ENCODE measurements at regions not wholly inside any gene's neighbourhood (a gene's known extent, or its start where the extent isn't known, plus 50 kb on each side); places are given as distances from the start of the nearest gene placed in this dataset.

DNA sequence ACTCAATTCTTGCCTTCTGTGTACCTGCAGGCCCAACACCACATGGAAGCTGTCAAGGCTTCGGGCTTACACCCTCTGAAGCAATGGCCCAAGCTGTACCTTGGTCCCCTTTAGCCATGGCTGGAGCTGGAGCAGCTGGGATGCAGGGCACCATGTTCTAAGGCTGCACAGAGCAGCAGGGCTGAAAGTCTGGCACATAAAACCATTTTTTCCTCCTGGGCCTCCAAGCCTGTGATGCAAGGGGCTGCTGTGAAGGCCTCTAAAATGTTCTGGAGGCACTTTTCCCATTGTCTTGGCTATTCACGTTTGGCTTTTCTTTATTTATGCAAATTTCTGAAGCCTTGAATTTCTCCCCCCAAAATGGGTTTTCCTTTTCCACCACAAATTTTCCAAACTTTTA, 102.1 kb upstream of the SLC5A12 start:
- Mint-ChIP-seq H3K4me1 (ENCODE audit: low read depth) (no peaks in the 10 kb centered on the region), H3K36me3 (ENCODE audit: low read depth) (no peaks in the 10 kb centered on the region), H3K9me3 (peaks cover 59% of the 10 kb centered on the region), H3K27ac (no peak overlapping the region), H3K4me3 (no peak overlapping the region), H3K27me3 (ENCODE audit: low read depth) (no peaks in the 10 kb centered on the region)
- no peak for DNase-seq (ENCODE audit: low spot score)

DNA sequence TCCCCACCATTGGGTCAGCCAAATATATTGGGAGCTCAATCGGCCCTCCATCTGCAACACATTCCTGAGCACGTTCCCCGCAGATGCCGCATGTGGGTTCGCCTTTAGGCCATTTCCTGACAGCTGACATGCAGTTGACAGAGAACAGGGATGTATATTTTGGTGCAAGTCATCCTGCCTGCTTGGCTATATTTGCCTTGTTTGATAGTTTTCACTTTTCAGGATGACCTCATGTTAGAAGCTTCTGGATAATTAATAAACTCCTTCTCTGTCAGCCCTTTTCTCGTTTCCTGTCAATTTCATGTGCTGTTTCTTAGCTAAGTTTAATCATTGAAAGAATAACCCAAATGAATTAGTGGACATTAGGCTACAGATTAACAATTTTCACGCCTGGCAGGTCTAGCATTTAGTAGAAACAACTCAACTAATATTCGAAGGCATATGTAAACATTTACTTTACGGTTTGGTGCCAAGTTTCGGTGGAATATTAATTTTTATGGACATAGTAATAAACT, 105.8 kb upstream of the SLC5A12 start:
- Mint-ChIP-seq H3K27me3 (ENCODE audit: low read depth) (no peaks in the 10 kb centered on the region), H3K36me3 (ENCODE audit: low read depth) (no peaks in the 10 kb centered on the region), H3K4me3 (no peak overlapping the region), H3K4me1 (ENCODE audit: low read depth) (no peaks in the 10 kb centered on the region), H3K9me3 (peaks cover 46% of the 10 kb centered on the region), H3K27ac (no peak overlapping the region)
- DNase-seq (ENCODE audit: low spot score): no peak

DNA sequence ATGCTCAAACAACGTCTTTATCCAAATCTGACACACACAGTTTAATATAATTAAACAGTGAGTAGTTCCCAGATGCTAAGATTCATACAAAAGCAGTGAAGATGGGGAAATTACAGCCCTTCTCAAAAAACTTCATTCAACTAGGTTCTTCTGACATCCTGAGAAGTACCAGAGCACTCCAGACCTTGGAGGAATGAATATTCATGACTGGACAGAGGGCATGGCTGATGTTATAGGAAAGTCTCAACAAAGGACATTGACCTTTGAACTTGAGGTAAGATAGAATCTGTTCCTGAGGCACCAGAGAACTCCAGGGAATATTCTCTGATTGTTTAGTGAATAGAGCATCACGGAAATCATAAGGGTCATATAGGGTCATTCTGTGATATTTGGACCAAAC, 106.4 kb upstream of the SLC5A12 start:
- Mint-ChIP-seq H3K9me3 (peaks cover 40% of the 10 kb centered on the region), H3K4me1 (ENCODE audit: low read depth) (no peaks in the 10 kb centered on the region), H3K27me3 (ENCODE audit: low read depth) (no peaks in the 10 kb centered on the region), H3K27ac (no peak overlapping the region), H3K36me3 (ENCODE audit: low read depth) (no peaks in the 10 kb centered on the region), H3K4me3 (no peak overlapping the region)
- DNase-seq (ENCODE audit: low spot score): no peak

DNA sequence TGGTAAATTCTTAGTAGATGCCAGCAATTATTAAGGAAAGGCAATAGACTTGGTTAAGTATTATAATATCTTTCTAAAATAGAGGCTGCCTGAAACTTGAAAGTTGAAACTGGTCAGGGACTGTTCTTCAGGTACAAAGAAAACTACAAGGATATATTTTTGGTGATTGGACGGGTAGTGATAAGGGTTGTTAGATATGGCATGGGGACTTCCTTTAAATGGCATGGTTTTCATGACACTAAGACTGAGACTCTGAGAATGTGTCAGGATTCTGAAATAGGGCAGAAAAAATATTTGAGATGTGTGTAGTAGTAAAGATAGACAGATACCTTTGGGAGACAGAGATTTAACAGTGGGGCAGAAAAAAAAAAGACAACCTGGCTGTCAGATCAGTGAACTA, 108.4 kb upstream of the SLC5A12 start:
- DNase-seq (ENCODE audit: low spot score): no peak
- Mint-ChIP-seq H3K27ac (no peak overlapping the region), H3K27me3 (ENCODE audit: low read depth) (no peaks in the 10 kb centered on the region), H3K9me3 (peaks cover 25% of the 10 kb centered on the region), H3K4me1 (ENCODE audit: low read depth) (no peaks in the 10 kb centered on the region), H3K4me3 (no peak overlapping the region), H3K36me3 (ENCODE audit: low read depth) (no peaks in the 10 kb centered on the region)

GRCh38 chr11:26830757-26831156, 108.9 kb upstream of the SLC5A12 start:
- H3K27ac Mint-ChIP-seq: no peak overlapping the region
- peaks cover 20% of the 10 kb centered on the region for H3K9me3 Mint-ChIP-seq
- H3K4me3 Mint-ChIP-seq: no peak overlapping the region
- no peak for DNase-seq (ENCODE audit: low spot score)
- H3K4me1 Mint-ChIP-seq (ENCODE audit: low read depth): no peaks in the 10 kb centered on the region
- no peaks in the 10 kb centered on the region for H3K27me3 Mint-ChIP-seq (ENCODE audit: low read depth)
- H3K36me3 Mint-ChIP-seq (ENCODE audit: low read depth): no peaks in the 10 kb centered on the region

- no peaks in the 10 kb centered on the region for H3K36me3 Mint-ChIP-seq (ENCODE audit: low read depth)
- no peaks in the 10 kb centered on the region for H3K4me1 Mint-ChIP-seq (ENCODE audit: low read depth)
- peaks cover 8% of the 10 kb centered on the region for H3K9me3 Mint-ChIP-seq
- H3K4me3 Mint-ChIP-seq: no peak overlapping the region
- no peak for DNase-seq (ENCODE audit: low spot score)
- H3K27ac Mint-ChIP-seq: no peak overlapping the region
- no peaks in the 10 kb centered on the region for H3K27me3 Mint-ChIP-seq (ENCODE audit: low read depth)
These were observed 112.7 kb upstream of the SLC5A12 start for GRCh38 chr11:26834601-26835000.

DNA sequence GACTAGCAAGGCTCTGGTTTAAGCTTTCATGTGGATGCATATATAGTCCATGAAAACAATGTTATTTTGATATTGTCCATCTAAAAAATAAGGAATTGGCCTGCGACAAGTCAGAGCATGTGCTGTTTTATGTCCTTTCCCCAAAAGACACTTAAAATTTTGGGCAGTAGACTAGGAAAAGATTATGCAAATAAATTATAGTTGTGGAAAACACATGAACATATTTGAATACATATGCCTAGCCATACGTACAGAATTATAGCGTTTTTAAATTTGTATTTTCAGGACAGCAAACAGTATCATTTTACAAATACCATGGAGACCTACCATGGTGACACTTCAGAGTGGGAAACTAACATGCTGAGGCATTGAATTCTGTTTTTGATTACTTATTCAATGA, 113.8 kb upstream of the SLC5A12 start:
- Mint-ChIP-seq H3K4me1 (ENCODE audit: low read depth) (no peaks in the 10 kb centered on the region), H3K9me3 (peaks cover 9% of the 10 kb centered on the region), H3K36me3 (ENCODE audit: low read depth) (no peaks in the 10 kb centered on the region), H3K4me3 (no peak overlapping the region), H3K27me3 (ENCODE audit: low read depth) (no peaks in the 10 kb centered on the region), H3K27ac (no peak overlapping the region)
- DNase-seq (ENCODE audit: low spot score): no peak

- DNase-seq (ENCODE audit: low spot score): no peak
- no peak overlapping the region for H3K4me3 Mint-ChIP-seq
- H3K9me3 Mint-ChIP-seq: peaks cover 14% of the 10 kb centered on the region
- H3K4me1 Mint-ChIP-seq (ENCODE audit: low read depth): no peaks in the 10 kb centered on the region
- H3K27ac Mint-ChIP-seq: no peak overlapping the region
- no peaks in the 10 kb centered on the region for H3K27me3 Mint-ChIP-seq (ENCODE audit: low read depth)
- no peaks in the 10 kb centered on the region for H3K36me3 Mint-ChIP-seq (ENCODE audit: low read depth)
These were observed 115.3 kb upstream of the SLC5A12 start for GRCh38 chr11:26837154-26837553.

DNA sequence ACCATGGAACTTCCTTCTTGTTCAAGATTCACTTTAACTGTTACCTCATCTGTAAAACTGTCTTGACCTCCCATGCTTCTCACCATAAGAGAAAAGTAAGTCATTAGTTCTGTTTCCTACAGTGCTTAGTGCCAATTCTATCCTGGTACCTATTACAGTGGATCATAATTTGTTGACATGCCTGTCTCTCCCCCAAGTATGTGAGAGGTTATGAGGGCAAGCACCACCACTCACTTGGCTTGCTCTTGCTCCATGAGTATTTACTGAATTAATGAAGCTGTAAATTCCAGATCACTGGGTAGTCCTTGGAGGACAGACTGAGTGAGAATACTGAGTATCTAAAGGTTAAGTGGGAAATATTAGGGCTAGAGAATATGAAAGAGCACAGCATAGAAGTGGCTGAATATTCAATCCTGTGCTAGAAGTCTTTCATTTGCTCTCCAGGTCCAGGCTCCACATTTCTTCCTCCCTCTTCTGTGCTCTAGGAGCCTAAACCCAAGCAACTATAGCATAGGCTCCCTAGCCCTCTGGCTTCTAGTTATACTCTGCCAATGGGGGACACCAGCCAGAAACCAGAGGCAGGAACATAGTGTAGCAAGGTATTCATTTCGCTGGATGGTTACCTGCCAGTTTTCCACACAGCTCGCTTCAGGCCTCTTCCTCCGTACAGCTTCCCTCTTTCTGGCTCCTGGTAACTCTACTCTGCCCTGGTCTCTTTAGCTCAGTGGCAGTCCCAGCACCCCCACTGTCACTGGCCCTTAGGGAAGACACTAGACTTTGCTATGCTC, 118.2 kb upstream of the SLC5A12 start:
- DNase-seq (ENCODE audit: low spot score): no peak
- Mint-ChIP-seq H3K4me1 (ENCODE audit: low read depth) (no peaks in the 10 kb centered on the region), H3K27me3 (ENCODE audit: low read depth) (no peaks in the 10 kb centered on the region), H3K27ac (no peak overlapping the region), H3K4me3 (no peak overlapping the region), H3K36me3 (ENCODE audit: low read depth) (no peaks in the 10 kb centered on the region), H3K9me3 (peaks cover 15% of the 10 kb centered on the region)

DNA sequence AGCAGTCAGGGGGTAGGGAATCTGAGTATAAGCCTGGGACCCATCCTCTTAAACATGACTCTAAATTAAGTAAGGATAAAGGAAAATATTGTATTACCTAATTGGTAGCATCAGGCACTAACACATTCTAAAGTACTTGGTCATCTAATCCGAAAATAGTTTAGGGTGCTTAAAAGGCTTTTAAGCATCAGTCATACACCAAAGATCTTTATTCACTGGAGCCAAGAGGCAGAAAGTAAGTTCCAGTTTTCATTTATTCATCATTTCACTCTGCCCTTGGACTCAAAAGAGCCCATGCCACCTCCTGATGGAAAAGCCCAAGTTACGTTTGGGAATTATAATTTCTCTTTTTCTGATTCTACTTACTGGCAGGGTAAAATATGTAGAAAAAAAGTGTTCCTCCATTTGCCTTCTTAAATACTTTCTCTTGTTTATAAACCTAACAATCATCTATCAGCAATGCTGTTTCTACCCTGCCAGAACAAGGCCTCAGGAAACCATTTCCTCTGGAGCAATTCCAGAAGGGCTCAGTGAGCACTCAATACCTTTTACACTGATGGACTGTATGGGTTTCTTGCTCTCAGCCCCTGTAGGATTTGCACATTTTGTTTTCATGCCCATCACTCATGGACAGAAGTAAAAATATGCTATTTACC, 120.1 kb upstream of the SLC5A12 start:
- Mint-ChIP-seq H3K27ac (no peak overlapping the region), H3K36me3 (ENCODE audit: low read depth) (no peaks in the 10 kb centered on the region), H3K4me1 (ENCODE audit: low read depth) (no peaks in the 10 kb centered on the region), H3K27me3 (ENCODE audit: low read depth) (no peaks in the 10 kb centered on the region), H3K4me3 (no peak overlapping the region), H3K9me3 (peaks cover 15% of the 10 kb centered on the region)
- no peak for DNase-seq (ENCODE audit: low spot score)

GRCh38 chr11:26842478-26843282, 120.8 kb upstream of the SLC5A12 start:
- H3K4me1 Mint-ChIP-seq (ENCODE audit: low read depth): no peaks in the 10 kb centered on the region
- no peaks in the 10 kb centered on the region for H3K27me3 Mint-ChIP-seq (ENCODE audit: low read depth)
- no peak overlapping the region for H3K27ac Mint-ChIP-seq
- peaks cover 15% of the 10 kb centered on the region for H3K9me3 Mint-ChIP-seq
- no peak overlapping the region for H3K4me3 Mint-ChIP-seq
- DNase-seq (ENCODE audit: low spot score): no peak
- no peaks in the 10 kb centered on the region for H3K36me3 Mint-ChIP-seq (ENCODE audit: low read depth)

- H3K27ac Mint-ChIP-seq: no peak overlapping the region
- H3K9me3 Mint-ChIP-seq: peaks cover 17% of the 10 kb centered on the region
- no peaks in the 10 kb centered on the region for H3K4me1 Mint-ChIP-seq (ENCODE audit: low read depth)
- H3K27me3 Mint-ChIP-seq (ENCODE audit: low read depth): no peaks in the 10 kb centered on the region
- H3K36me3 Mint-ChIP-seq (ENCODE audit: low read depth): no peaks in the 10 kb centered on the region
- no peak overlapping the region for H3K4me3 Mint-ChIP-seq
- no peak for DNase-seq (ENCODE audit: low spot score)
These were observed 121.7 kb upstream of the SLC5A12 start for GRCh38 chr11:26843539-26843938.

- Mint-ChIP-seq H3K27me3 (ENCODE audit: low read depth) (no peaks in the 10 kb centered on the region), H3K4me3 (no peak overlapping the region), H3K4me1 (ENCODE audit: low read depth) (no peaks in the 10 kb centered on the region), H3K27ac (no peak overlapping the region), H3K9me3 (peaks cover 19% of the 10 kb centered on the region), H3K36me3 (ENCODE audit: low read depth) (no peaks in the 10 kb centered on the region)
- no peak for DNase-seq (ENCODE audit: low spot score)
These were observed 123.1 kb upstream of the SLC5A12 start for GRCh38 chr11:26844963-26845362.

DNA sequence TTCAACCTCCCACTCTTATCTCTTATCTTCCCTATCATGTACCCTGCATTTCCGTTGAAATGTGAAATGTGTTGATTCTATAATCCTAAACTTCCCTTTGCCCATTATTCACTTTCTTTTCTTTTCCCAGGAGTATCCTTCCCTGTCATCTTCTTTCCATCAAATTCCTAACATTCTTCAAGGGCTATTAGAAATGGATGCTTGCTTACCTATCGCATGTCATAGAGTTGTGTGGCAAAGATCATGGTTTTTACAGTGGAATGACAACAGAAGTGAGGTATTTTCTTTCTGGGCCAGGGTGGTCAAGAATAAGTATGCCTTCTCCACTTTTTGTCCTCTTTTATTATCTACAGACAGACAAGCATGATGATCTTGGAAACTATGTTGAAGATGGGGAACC, 124.4 kb upstream of the SLC5A12 start:
- Mint-ChIP-seq H3K27me3 (ENCODE audit: low read depth) (no peaks in the 10 kb centered on the region), H3K36me3 (ENCODE audit: low read depth) (no peaks in the 10 kb centered on the region), H3K4me3 (no peak overlapping the region), H3K27ac (no peak overlapping the region), H3K4me1 (ENCODE audit: low read depth) (no peaks in the 10 kb centered on the region), H3K9me3 (peaks cover 11% of the 10 kb centered on the region)
- no peak for DNase-seq (ENCODE audit: low spot score)
